Body of pancreas (tissue), 4 donors: ENCODE measurements at regions not wholly inside any gene's neighbourhood (a gene's known extent, or its start where the extent isn't known, plus 50 kb on each side); places are given as distances from the start of the nearest gene placed in this dataset.

ENCODE experiments used
- POLR2A ChIP-seq, 3 donors: fragments of 450-650 bp; IDR thresholded peaks; one replicate each; pipeline ENCODE4 v1.6.1; 2016; ENCODE audit warnings: antibody characterized with exemption in 3 of 3, mild to moderate bottlenecking in 2 of 3
- TF ChIP-seq, protein P1 (sequence below), 7 experiments: fragments of 450-650 bp in 4 of 7; fragments of 200-600 bp in 3 of 7; sonication (generic) in 3 of 7; IDR thresholded peaks; one replicate each; pipeline ENCODE4 v1.5.1; 2016 to 2019; ENCODE audit warnings: antibody characterized with exemption in 7 of 7

DNA sequence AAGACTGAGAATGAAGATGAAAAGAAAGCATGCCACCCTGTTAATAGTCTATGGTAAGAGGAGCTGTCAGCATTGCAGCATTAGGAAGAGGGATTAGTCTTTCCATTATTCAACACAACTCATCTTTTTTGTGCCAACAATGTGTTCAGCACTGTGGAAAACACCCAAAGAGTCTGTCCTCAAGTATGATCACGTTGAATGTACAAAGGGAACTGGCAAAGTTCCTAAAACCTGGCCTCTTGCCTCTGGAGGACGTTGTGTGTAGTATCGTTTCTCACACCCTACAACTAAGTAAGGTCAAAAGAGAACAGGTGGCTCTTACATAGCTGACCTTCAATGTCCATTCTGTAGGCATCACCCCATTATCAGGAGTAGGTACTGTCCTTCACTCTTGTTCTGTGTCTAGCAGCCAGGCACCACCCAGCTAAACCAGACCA is 147.9 kb upstream of the THBS1 start:
- TF ChIP-seq, protein P1, sequence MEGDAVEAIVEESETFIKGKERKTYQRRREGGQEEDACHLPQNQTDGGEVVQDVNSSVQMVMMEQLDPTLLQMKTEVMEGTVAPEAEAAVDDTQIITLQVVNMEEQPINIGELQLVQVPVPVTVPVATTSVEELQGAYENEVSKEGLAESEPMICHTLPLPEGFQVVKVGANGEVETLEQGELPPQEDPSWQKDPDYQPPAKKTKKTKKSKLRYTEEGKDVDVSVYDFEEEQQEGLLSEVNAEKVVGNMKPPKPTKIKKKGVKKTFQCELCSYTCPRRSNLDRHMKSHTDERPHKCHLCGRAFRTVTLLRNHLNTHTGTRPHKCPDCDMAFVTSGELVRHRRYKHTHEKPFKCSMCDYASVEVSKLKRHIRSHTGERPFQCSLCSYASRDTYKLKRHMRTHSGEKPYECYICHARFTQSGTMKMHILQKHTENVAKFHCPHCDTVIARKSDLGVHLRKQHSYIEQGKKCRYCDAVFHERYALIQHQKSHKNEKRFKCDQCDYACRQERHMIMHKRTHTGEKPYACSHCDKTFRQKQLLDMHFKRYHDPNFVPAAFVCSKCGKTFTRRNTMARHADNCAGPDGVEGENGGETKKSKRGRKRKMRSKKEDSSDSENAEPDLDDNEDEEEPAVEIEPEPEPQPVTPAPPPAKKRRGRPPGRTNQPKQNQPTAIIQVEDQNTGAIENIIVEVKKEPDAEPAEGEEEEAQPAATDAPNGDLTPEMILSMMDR (IDR thresholded peaks at IDR 0.05): no peak
- no peak for TF ChIP-seq POLR2A (IDR thresholded peaks at IDR 0.05)
